T-cell (primary cell): ENCODE measurements at regions not wholly inside any gene's neighbourhood (a gene's known extent, or its start where the extent isn't known, plus 50 kb on each side); places are given as distances from the start of the nearest gene placed in this dataset.

Experiments used
- ATAC-seq, 4 experiments: fragments of 200-7000 bp in 3 of 4; fragments of 150-1000 bp in 1 of 4; cut with Tn5 transposase; replicated peaks in 1 of 4; 1 replicate in 3 of 4; 2 replicates in 1 of 4; pipeline ENCODE4 v1.10.0; 2021; ENCODE audit warnings: moderate library complexity in 3 of 4, mild to moderate bottlenecking in 2 of 4, moderate number of reproducible peaks in 1 of 4
- CTCF ChIA-PET, 2 donors: fragments of 300-600 bp; sonication (Branson Sonifier 250); formaldehyde crosslinking; loops; one replicate each; lab custom pipeline; 2022; ENCODE audit warnings: antibody characterized with exemption in 2 of 2; lab: Charles Lee
- POLR2A ChIA-PET, 2 donors: fragments of 300-600 bp; sonication (Branson Sonifier 250); formaldehyde crosslinking; loops; one replicate each; lab custom pipeline; 2022; ENCODE audit warnings: antibody characterized with exemption in 2 of 2; lab: Charles Lee
- DNase-seq, 35 experiments: peaks; one replicate each; pipeline versions ENCODE4 v3.0.0 to v3.0.0-alpha.2; 2013 to 2023
- H3K27ac ChIP-seq: one replicate; pipeline ENCODE4 v1.5.1; 2013; ENCODE audit warnings: low read length
- H3K27me3 ChIP-seq, 2 experiments: replicated peaks in 1 of 2; 1 replicate in 1 of 2; 2 replicates in 1 of 2; pipeline versions ENCODE4 v1.6.1 to v1.7.0; 2013; ENCODE audit warnings: low read length in 1 of 2, mixed read lengths in 1 of 2; ENCODE audit not compliant: control insufficient read depth in 2 of 2, insufficient read depth in 2 of 2; ENCODE audit errors: extremely low read depth in 1 of 2
- H3K36me3 ChIP-seq, 2 donors: 1 replicate in 1 of 2; 2 replicates in 1 of 2; pipeline versions ENCODE4 v1.6.1 to v1.7.0; 2013; ENCODE audit warnings: low read length in 1 of 2; ENCODE audit not compliant: control insufficient read depth in 2 of 2, insufficient read depth in 1 of 2; ENCODE audit errors: extremely low read depth in 1 of 2
- H3K4me1 ChIP-seq, 2 experiments: 1 replicate in 1 of 2; 2 replicates in 1 of 2; pipeline versions ENCODE4 v1.6.1 to v1.7.0; 2013; ENCODE audit warnings: low read length in 2 of 2, mixed read lengths in 1 of 2; ENCODE audit not compliant: insufficient read depth in 2 of 2, control insufficient read depth in 1 of 2; ENCODE audit errors: extremely low read depth in 1 of 2
- H3K4me3 ChIP-seq, 2 donors: 1 replicate in 1 of 2; 2 replicates in 1 of 2; pipeline versions ENCODE4 v1.5.1 to v1.7.0; 2013; ENCODE audit warnings: mild to moderate bottlenecking in 2 of 2, low read length in 1 of 2, moderate library complexity in 1 of 2; ENCODE audit not compliant: control insufficient read depth in 1 of 2; ENCODE audit errors: extremely low read depth in 1 of 2
- H3K9me3 ChIP-seq: 2 replicates; pipeline ENCODE4 v1.7.0; 2013
- H3K27ac Mint-ChIP-seq, 2 donors: one replicate each; pipeline ENCODE4 v1.8.0; 2020 to 2021; ENCODE audit warnings: mild to moderate bottlenecking in 2 of 2, mixed read lengths in 2 of 2
- H3K27me3 Mint-ChIP-seq, 2 donors: one replicate each; pipeline ENCODE4 v1.8.0; 2021 to 2022; ENCODE audit warnings: mixed read lengths in 2 of 2
- H3K36me3 Mint-ChIP-seq: one replicate; pipeline ENCODE4 v1.8.0; 2021; ENCODE audit warnings: mixed read lengths
- H3K4me1 Mint-ChIP-seq, 3 donors: one replicate each; pipeline ENCODE4 v1.8.0; 2020 to 2022; ENCODE audit warnings: mixed read lengths in 3 of 3, mild to moderate bottlenecking in 1 of 3
- H3K4me3 Mint-ChIP-seq, 3 donors: one replicate each; pipeline ENCODE4 v1.8.0; 2020 to 2022; ENCODE audit warnings: mild to moderate bottlenecking in 3 of 3, mixed read lengths in 3 of 3, moderate library complexity in 3 of 3
- H3K9me3 Mint-ChIP-seq, 3 donors: one replicate each; pipeline ENCODE4 v1.8.0; 2020 to 2022; ENCODE audit warnings: mixed read lengths in 3 of 3
- WGBS: methylation state at CpG from one replicate; pipeline ENCODE4 v1.1.5; 2013; ENCODE audit warnings: missing lambda C conversion rate; ENCODE audit not compliant: insufficient coverage; 5-methylcytosine and 5-hydroxymethylcytosine counted together

DNA sequence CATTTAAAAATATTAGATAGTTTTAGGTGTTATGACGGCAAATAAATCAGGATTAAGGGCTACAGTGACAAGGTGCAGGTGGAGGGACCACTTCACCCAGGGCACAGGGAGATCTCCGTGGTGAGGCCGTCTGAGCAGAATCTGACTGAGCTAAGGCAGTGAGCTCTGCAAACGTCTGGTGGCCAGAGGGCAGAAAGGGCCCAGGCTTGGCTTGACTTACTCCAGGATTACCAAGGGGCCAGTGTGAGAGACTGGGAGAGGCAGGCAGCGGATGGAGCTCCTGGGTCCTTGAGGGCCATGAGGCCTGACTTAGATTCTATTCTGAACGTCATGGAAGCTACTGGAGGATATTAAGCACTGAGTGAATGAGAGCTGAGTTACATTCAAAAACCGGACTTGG is 125.9 kb upstream of the B3GAT1 start:
- H3K36me3 Mint-ChIP-seq = no peaks in the 10 kb centered on the region
- Histone ChIP-seq H3K27me3 (peaks cover 2 to 49% of the 10 kb centered on the region in 2 experiments), H3K36me3 (no peaks in the 10 kb centered on the region), H3K4me3 (no peak overlapping the region), H3K4me1 (no peaks in the 10 kb centered on the region), H3K9me3 (no peaks in the 10 kb centered on the region), H3K27ac (no peak overlapping the region)
- no peak overlapping the region for H3K27ac Mint-ChIP-seq
- no peak overlapping the region for H3K4me3 Mint-ChIP-seq
- H3K9me3 Mint-ChIP-seq = no peaks in the 10 kb centered on the region
- CTCF ChIA-PET = no interaction called here
- H3K27me3 Mint-ChIP-seq = peaks cover 33 to 42% of the 10 kb centered on the region in 2 donors
- no peak for DNase-seq
- WGBS = 83% methylated on average over 6 of the region's 7 CpGs
- no peak for ATAC-seq
- POLR2A ChIA-PET = no interaction called here
- H3K4me1 Mint-ChIP-seq = peaks cover 4 to 5% (median 4%) of the 10 kb centered on the region in 3 donors

DNA sequence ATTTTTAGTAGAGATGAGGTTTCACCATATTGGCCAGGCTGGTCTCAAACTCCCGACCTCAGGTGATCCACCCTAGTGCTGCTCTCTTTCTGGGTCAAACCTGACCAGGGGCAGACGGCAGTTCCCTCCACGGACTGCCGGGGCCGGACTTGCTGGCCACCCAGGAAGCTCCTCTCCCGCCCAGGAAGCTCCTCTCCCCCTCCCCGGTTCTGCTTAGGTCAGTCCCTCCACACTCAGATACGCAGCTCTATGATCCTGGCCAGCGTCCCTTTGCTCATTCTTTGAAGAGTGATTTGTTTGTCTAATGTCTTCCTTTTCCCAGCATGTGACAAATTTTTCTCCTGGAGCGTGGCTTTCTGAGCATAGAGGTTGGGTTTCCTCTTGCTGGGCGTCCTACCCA is 125.3 kb upstream of the B3GAT1 start:
- Histone ChIP-seq H3K4me3 (no peak overlapping the region), H3K27ac (no peak overlapping the region), H3K36me3 (no peaks in the 10 kb centered on the region), H3K9me3 (no peaks in the 10 kb centered on the region), H3K27me3 (peaks cover 2 to 49% of the 10 kb centered on the region in 2 experiments), H3K4me1 (no peaks in the 10 kb centered on the region)
- Mint-ChIP-seq H3K9me3 (no peaks in the 10 kb centered on the region), H3K27me3 (peaks cover 33 to 42% of the 10 kb centered on the region in 2 donors), H3K36me3 (no peaks in the 10 kb centered on the region), H3K4me3 (no peak overlapping the region), H3K4me1 (peaks cover 4 to 5% (median 4%) of the 10 kb centered on the region in 3 donors), H3K27ac (no peak overlapping the region)
- ChIA-PET POLR2A (no interaction called here), CTCF (no interaction called here)
- DNase-seq (no peak), ATAC-seq (no peak)
- 26% methylated on average over 5 of the region's 11 CpGs for WGBS

DNA sequence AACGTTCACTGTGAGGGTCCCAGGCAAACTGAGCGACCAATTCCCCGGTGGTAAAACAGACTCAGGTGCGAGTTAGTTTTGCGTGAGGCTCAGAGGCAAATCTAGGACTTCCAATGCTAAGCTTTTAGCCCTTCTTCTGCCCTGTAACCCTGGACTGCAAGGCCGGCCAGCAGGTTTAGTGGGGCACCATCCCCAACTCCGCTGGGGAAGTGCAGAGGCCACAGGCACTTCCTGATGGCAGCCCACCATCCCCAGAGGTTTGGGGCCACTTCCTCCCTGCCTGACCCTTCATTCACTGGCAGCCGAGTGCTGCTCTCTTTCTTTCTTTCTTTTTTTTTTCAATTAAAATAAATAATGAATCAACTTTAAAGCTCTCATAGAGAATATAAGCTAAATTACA is 124.6 kb upstream of the B3GAT1 start:
- Histone ChIP-seq H3K9me3 (no peaks in the 10 kb centered on the region), H3K4me1 (no peaks in the 10 kb centered on the region), H3K36me3 (no peaks in the 10 kb centered on the region), H3K27me3 (peaks cover 2 to 48% of the 10 kb centered on the region in 2 experiments), H3K4me3 (no peak overlapping the region), H3K27ac (no peak overlapping the region)
- Mint-ChIP-seq H3K9me3 (no peaks in the 10 kb centered on the region), H3K4me3 (no peak overlapping the region), H3K4me1 (peaks cover 4 to 5% (median 4%) of the 10 kb centered on the region in 3 donors), H3K36me3 (no peaks in the 10 kb centered on the region), H3K27me3 (peaks cover 33 to 42% of the 10 kb centered on the region in 2 donors), H3K27ac (no peak overlapping the region)
- ATAC-seq = no peak
- CTCF ChIA-PET = interaction anchor here in 1 of 2 donors (0.5 kb wide), 1 partner anchor 329 kb away, joined by 4 read pairs; no protein-coding TSS in a partner anchor
- POLR2A ChIA-PET = no interaction called here
- no peak for DNase-seq
- WGBS = 8% methylated on average over 7 of the region's 8 CpGs

DNA sequence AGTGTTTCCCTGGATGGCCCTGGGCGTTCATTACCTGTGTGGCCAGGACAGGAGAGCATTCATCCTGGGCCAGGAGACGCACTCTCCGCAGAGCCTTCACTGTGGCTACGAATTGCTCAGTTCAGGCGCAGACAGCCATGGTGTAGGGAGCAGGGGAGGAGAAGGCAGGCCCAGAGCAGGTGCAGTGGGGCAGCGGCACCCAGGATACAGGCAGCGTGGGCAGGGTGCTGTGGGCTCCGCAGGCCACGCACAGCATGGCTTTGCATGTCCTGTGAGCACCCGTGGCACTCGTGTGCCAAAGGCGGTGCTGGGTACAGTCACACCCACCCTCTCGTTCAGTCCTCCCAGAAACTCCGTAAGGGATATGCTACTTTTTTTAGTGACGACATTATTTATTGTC is 124.2 kb upstream of the B3GAT1 start:
- no peaks in the 10 kb centered on the region for H3K9me3 ChIP-seq
- no peaks in the 10 kb centered on the region for H3K4me1 ChIP-seq
- Mint-ChIP-seq H3K27ac (no peak overlapping the region), H3K4me1 (peaks cover 4 to 5% (median 4%) of the 10 kb centered on the region in 3 donors), H3K4me3 (no peak overlapping the region), H3K27me3 (peaks cover 31 to 42% of the 10 kb centered on the region in 2 donors), H3K36me3 (no peaks in the 10 kb centered on the region), H3K9me3 (no peaks in the 10 kb centered on the region)
- ATAC-seq (no peak), DNase-seq (no peak)
- H3K27me3 ChIP-seq = peaks cover 2 to 43% of the 10 kb centered on the region in 2 experiments
- no peak overlapping the region for H3K27ac ChIP-seq
- 35% methylated on average over 10 of the region's 15 CpGs for whole genome bisulfite sequencing
- H3K36me3 ChIP-seq = no peaks in the 10 kb centered on the region
- no peak overlapping the region for H3K4me3 ChIP-seq
- ChIA-PET POLR2A (no interaction called here), CTCF (interaction anchor here in 1 of 2 donors (0.5 kb wide), 1 partner anchor 329 kb away, joined by 4 read pairs; no protein-coding TSS in a partner anchor)

DNA sequence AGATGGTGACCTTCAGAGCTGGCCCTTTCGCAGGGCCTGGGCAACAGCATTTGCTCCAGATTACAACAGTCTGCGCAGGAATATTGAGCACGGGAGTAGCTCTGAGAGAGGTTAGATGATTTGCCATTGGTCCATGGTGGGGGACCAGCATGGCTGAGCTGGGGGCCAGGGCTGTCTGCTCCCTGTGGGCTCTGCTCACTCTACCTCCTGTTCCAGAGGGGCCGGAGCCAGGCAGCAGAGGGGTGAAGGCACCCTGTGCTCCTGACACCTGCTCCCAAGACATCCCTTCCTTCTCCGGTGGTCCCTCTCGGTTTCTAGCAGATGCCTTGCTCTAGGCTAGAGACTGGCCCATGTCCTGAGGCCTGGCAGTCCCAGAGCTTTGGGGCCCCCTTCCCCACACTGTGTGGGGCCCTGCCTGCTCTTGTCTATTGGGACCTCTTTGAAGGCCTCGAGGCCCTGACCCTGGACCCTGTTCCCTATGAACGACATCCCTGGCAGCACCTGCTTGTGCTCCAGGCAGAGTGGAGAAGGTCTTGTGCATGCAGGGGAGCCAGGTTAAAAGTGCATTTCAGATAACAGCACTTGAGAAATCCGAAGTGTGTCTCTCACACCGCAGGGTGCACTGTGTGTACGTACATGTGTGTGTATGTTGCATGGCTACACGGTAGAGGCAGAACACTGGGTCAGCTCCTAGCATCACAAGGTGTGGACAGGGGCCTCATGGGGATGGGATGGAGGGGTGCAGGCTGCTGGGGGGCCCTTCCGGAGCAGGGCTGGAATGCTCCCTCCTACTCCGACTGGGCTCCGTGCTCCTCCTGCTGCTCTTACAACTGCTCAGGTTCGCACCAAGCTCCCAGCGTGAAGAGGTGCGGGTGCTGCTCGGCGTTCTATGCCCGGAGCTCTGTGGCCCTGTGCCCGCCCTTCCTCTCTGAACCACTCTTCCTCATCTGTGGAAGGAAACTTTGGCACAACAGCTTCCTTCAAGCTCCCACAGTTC is 123.3 kb upstream of the B3GAT1 start:
- Histone ChIP-seq H3K4me3 (no peak overlapping the region), H3K4me1 (no peaks in the 10 kb centered on the region), H3K27me3 (peaks cover 2 to 43% of the 10 kb centered on the region in 2 experiments), H3K9me3 (no peaks in the 10 kb centered on the region), H3K27ac (no peak overlapping the region), H3K36me3 (no peaks in the 10 kb centered on the region)
- ChIA-PET CTCF (no interaction called here), POLR2A (interaction anchor here in 1 of 2 donors (0.5 kb wide), 1 partner anchor 1883 kb away, joined by 3 read pairs; no protein-coding TSS in a partner anchor)
- Mint-ChIP-seq H3K4me3 (no peak overlapping the region), H3K4me1 (peaks cover 4 to 5% (median 4%) of the 10 kb centered on the region in 3 donors), H3K36me3 (no peaks in the 10 kb centered on the region), H3K27ac (no peak overlapping the region), H3K9me3 (no peaks in the 10 kb centered on the region), H3K27me3 (peaks cover 33 to 42% of the 10 kb centered on the region in 2 donors)
- ATAC-seq = no peak
- WGBS = 81% methylated on average over 18 of the region's 22 CpGs
- no peak for DNase-seq

DNA sequence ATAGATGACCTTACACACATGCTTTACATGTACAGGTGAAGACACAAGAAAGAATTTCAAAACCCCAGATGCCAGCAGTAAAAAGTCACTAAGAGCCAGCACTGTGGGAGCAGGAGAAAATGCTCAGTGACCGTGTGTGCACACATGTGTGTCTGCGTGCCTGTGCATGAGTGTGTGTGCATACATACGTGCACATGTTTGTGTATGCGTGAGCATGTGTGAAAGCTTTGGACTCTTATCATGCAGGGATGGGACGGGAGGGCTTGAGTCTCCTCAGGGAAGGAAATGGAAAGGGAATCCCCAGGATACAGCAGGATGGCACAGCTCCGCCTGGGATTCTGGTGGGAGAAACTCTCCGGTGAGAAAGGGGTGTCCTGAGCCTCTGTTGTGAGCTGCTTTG is 121.5 kb upstream of the B3GAT1 start:
- H3K9me3 Mint-ChIP-seq = no peaks in the 10 kb centered on the region
- ChIA-PET POLR2A (no interaction called here), CTCF (no interaction called here)
- peaks cover 2 to 38% of the 10 kb centered on the region in 2 experiments for H3K27me3 ChIP-seq
- H3K4me3 Mint-ChIP-seq = no peak overlapping the region
- WGBS = 90% methylated on average over 7 of the region's 7 CpGs
- H3K27ac ChIP-seq = no peak overlapping the region
- peaks cover 4 to 5% (median 4%) of the 10 kb centered on the region in 3 donors for H3K4me1 Mint-ChIP-seq
- no peaks in the 10 kb centered on the region for H3K36me3 Mint-ChIP-seq
- no peaks in the 10 kb centered on the region for H3K36me3 ChIP-seq
- peaks cover 28 to 33% of the 10 kb centered on the region in 2 donors for H3K27me3 Mint-ChIP-seq
- H3K9me3 ChIP-seq = no peaks in the 10 kb centered on the region
- H3K27ac Mint-ChIP-seq = no peak overlapping the region
- no peaks in the 10 kb centered on the region for H3K4me1 ChIP-seq
- no peak for DNase-seq
- H3K4me3 ChIP-seq = no peak overlapping the region
- no peak for ATAC-seq
